HG03280 (cell line): ENCODE measurements at regions not wholly inside any gene's neighbourhood (a gene's known extent, or its start where the extent isn't known, plus 50 kb on each side); places are given as distances from the start of the nearest gene placed in this dataset.
"Not testable (repeated sequence)": the region's sequence is repeated elsewhere in the genome, so short reads cannot be mapped to it uniquely, and the experiment has no call there.

Source experiments
- ATAC-seq: cut with Tn5 transposase; IDR thresholded peaks from one replicate; pipeline ENCODE4 v1.9.1; 2021; ENCODE audit warnings: mild to moderate bottlenecking, moderate library complexity; ENCODE audit not compliant: unreplicated experiment

DNA sequence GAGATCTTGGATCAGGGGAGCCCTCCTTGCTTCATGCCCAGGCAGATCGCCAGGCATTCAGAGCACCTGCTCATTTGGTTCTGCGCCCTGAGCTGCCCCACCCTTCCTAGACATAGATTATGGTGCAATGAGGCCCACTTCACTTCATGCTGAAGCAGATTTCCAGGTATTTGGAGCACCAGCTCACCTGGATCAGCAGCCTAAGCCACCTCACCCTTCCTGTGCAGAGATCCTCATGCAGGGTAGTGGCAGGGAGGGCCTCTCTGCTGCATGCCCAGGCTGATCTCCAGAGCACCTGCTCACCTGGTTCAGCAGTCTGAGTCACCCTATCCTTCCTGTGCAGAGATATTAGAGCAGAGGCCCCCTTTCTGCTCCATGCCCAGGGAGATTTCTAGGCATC, 1966.1 kb downstream of the PCDH9 start:
- ATAC-seq: no peak

DNA sequence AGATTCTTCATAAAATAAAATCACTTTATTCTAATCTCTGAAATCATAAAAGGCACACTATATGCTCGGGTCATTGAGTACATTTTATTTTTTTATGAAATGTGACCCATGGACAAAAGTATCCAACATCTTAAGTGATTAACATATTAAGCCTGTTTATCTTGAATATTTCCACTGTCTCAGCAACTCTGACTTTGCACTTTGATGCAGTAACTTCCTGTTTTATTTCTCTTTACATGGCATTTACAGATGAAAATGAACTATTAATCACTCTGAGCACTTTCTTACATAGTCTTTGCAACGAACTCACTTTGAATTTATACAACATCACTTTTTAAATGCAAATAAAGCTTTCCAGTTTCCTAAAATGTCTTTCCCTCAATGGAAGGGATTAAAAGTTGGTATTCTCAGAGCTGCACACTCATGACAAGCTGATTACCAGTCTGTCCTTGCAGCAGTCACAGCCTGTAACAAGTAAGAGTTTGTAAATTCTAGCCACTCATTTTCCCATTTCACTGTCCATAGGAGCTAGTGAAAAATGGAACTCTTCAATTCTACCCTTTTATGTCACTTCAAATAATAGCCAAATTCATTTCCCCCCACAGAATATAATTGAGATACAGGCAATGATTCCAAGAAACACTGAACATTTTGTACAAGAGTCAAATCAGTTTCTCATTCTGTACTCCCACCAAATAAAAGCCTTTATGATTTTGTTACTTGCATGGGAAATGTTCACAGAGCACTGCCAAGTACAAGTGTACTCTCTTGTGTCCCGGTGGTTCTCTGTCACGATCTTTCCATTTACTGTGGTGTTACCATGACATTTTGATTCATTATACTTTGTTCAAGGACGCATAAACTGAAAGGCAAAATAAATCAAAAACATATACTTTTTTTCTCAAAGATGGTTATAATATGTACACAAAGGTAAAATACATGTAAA, 1968.9 kb downstream of the PCDH9 start:
- ATAC-seq: no peak

DNA sequence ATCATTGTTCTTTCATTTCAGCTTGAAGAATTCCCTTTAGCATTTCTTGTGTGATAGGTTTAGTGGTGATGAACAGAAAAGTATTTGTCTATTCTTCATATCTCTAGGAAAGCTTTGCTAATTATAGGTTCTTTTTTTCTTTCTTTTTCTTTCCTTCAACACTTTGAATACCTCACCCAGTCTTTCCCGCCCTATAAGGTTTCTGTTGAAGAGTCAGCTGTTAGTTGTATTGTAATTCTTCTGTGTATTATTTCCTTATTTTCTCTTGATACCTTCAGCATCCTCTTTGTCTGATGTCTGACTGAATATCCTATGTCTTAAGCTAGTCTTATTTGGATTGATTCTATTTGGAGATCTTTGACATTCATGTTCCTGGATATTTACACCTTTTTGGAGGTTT, 1989.4 kb downstream of the PCDH9 start:
- ATAC-seq: no peak

DNA sequence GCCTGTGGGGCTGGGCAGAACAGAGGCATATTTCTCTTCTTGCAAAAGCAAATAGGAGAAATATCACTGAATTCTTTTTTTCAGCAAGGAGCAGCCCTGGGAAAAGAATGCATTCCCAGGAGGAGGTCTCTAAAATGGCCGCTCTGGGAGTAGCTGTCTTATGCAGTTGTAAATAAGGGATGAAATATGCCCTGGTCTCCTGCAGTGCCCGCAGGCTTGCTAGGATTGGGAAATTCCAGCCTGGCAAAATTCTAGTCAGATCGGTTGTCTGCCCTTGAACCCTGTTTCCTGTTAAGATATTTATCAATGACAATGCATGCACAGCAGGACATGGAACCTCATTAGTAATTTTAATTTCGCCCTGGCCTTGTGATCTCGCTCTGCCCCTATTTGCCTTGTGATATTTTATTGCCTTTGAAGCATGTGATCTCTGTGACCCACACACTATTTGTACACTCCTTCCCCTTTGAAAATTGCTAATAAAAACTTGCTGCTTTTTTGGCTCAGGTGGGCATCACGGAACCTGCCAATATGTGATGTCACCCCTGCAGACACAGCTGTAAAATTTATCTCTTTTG, 1993.2 kb downstream of the PCDH9 start:
- ATAC-seq: no peak

DNA sequence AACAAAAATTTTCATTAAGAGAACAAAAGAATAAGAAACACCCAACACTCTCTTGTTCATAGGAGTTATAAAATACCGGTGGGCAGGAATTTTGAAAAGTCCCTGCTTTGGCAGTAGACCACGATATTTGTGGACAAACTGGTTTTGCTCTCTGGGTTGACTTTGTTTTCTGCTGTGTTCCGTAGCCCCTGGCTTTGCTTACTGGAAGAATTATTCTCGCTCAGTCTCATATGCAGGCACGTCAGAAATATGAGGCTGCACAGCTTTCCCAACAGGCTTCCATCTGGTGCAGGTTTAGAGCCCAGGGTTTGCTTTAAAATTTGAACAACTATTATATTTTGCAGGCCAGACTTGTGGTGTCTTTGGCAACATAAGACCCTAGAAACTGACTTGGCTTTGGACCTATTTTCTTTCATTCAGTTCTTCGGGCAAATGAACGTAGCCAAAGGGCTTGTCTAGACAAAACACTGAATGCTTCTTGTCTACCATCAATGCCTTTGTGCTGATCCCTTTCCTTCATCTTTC, 2012.6 kb downstream of the PCDH9 start:
- no peak for ATAC-seq

DNA sequence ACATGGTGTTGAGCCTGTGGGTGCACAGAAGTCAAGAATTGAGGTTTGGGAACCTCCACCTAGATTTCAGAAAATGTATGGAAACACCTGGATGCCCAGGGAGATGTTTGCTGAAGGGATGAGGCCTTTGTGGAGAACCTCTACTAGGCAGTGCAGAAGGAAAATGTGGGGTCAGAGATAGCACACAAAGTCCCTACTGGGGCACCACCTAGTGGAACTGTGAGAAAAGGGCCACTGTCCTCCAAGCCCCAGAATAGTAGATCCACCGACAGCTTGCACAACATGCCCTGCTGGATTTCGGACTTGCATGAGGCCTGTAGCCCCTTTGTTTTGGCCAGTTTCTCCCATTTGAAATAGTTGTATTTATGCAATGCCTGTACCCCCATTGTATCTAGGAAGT, 2027.3 kb downstream of the PCDH9 start:
- ATAC-seq: not testable (repeated sequence)

DNA sequence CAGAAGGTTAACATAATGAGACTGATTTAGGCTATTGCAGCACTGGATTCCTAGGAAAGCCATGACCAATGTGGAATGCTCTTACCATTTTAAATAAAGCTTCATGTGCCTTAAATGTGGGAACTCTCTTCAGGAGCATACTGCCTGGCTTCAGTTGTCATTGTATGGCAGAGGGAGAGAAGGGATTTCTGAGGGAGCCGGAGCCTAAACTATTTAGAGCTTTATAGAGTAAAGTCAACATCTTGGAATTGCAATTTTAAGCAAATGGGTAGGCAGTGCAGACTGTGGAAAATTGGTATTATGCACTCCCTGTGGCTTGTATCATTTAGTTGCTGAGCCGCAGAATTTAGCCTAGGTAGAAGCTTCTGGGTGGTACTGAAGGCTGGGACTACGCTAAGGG, 2041.4 kb downstream of the PCDH9 start:
- ATAC-seq: no peak

DNA sequence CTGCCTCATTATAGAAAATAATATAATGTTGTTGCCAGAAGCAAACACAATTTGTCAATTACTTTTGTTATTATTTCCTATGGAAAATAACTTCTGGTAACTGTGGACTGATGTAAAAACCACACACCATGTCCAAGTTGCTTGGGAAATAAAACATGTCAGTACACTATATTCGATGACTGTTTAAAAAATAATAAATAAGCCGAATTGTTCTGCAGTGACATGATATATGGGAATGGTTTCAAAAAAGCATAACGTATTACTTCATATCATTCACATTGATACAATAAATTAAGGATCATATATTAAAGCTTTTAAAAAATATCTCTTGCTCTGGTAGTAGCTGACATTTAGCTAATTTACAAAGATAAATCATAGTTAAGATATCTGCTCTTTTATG, 2062.1 kb downstream of the PCDH9 start:
- ATAC-seq: no peak

DNA sequence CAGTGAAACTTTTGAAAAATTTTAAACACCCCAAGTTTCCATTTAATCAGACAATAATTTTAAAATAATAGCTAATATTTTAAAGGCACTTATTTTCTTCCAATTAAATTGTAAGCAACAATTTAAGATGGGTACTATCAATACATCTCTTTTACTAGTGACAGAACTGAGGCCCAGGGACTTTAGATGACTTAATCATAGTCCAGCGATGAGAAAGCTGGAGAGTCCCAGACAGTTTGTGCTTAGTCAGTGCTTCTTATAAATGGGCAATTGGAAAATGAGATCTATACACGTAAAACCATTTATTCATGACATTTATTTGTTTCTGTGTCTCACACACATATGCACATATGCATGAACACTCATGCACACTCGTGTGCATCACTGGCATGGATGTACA, 2063.5 kb downstream of the PCDH9 start:
- no peak for ATAC-seq

DNA sequence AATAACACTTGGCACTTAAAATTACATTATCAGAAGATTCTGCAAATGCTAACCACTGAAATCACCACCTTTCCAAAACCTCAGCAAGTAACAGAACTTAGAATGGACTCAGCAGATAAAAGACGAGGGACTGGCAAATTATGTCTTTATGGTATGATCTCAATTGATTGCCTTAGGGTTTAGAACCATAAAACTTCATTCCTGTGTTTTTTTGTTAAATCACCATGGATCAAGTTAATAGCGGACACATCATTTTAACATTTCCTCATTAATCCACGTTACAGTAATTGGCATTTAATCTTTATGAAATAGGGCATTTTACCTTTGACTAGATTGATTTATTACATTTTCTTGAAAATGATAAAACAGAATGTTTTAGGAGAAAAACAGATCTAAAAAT, 2070.3 kb downstream of the PCDH9 start:
- ATAC-seq: no peak

DNA sequence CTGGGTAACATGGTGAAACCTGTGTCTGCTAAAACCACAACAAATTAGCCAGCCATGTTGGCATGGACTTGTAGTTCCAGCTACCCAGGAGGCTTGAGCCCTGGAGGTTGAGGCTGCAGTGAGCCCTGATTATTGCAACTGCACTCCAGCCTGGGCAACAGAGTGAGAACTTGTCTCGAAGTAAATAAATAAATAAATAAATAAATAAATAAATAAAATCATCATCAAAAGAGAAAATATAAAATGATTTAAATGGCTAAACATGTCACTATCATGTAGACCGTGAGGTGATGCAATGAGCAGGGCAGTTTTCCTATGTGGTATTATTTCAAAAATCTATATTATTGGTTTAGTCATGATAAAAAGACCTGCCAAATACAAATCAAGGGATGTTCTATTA, 2074.3 kb downstream of the PCDH9 start:
- ATAC-seq: no peak

DNA sequence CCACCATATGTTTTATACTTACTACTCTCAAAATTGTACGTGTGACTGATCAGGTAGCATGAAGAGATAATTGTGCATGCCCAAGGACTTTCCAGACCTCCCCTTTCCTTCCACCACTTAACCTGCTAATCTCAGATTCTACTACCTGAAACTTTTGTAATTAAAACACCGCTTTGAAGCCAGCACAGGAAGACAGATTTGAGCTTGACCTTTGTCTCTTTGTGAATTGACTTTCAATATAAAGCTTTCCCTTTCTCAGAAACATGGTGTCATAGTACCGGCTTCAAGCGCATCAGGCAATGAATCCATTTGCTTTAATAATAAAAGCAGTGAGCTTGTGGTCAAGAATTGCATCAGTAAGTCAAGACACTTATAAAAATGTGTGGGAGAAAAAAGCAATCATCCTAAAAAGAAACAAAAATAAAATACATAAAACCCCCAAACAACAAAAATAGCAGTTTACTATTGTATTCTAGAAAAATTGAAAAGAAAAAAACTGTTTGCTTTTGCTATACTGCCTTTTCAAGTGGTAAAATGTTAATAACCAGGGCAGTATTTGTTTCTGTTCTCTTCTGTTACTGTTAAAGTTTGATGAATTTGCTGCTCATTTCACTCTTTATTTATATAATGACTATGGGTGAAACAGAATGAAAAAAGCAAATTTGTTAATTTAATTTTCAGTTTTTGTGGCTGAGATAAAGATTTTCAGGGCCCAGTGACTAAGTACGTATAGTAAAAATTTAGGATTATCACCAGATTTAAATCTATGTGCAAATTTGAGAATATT, 2075.3 kb downstream of the PCDH9 start:
- ATAC-seq: no peak

DNA sequence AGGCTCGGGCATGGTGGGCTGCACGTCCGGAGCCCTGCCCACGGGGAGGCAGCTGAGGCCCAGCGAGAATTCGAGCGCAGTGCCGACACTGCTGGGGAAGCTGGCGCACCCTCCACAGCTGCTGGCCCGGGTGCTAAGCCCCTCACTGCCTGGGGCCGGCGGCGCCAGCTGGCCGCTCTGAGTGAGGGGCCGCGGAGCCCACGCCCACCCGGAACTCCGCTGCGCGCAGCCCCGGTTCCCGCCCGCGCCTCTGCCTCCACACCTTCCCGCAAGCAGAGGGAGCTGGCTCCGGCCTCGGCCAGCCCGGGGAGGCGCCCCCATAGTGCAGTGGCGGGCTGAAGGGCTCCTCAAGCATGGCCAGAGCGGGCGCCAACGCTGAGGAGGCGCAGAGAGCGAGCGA, 2080.4 kb downstream of the PCDH9 start:
- no peak for ATAC-seq

DNA sequence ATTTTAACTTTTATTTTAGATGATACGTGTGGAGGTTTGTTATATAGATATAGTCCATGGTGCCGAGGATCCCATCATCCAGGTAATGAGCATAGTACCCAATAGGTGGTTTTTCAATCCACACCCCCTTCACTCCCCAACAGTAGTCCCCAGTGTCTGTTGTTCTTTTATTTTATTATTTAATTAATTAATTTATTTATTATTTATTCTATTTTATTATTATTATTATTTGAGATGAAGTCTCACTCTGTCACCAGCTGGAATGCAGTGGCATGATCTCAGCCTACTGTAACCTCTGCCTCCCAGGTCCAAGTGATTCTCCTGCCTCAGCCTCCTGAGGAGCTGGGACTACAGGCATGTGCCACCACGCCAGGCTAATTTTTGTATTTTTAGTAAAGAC, 2086.2 kb downstream of the PCDH9 start:
- no peak for ATAC-seq

DNA sequence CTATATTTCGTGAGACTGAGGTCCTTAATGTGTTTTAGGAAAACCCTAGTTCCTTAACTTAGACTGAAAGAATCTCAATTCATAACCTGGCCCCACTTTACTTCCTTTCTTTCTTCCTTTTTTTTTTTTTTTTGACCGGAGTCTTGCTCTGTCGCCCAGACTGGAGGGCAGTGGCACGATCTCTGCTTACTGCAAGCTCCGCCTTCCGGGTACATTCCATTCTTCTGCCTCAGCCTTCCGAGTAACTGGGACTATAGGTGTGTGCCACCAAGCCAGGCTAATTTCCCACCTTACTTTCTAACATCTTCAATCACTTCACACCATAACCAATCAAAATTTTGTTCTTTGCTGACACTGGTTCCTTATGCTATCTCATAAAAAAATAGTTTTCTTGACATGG, 2097.0 kb downstream of the PCDH9 start:
- ATAC-seq: no peak

DNA sequence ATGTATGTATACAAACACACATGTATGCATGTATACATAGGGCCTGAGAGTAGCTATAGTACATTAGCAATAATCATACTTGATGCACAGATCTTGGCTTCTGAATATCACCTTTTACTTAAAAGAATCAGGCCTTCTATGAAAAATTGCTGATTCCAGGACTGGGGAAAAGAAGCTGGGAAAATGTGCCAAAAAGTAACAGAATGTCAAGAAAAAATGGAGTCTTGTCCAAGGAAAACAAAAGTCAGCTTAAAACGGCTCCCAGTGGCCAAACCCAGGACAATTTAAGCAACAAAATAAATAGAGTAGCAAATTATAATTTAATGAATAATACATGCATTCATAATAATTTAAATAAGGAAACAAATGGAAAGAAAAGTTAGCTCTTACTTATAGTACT, 2104.9 kb downstream of the PCDH9 start:
- ATAC-seq: no peak

DNA sequence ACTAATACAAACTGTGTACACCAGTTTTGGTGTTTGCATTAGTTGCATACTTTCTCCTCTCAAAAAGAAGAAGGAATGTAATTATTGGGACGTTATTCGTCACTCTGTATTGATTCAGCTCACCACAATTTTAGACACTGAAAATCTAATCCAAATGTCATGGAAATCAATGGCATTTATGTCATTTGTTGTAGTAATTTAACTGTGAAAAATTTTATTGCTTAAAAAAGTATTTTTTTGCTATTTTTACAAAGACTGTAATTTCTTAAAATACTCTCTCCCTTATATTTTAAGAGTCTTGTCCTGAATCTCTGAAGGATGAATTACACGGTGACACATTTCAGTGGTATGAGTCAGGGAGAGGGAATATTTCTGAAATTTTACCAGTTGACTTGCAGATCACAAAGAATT, 2117.6 kb downstream of the PCDH9 start:
- ATAC-seq: no peak

DNA sequence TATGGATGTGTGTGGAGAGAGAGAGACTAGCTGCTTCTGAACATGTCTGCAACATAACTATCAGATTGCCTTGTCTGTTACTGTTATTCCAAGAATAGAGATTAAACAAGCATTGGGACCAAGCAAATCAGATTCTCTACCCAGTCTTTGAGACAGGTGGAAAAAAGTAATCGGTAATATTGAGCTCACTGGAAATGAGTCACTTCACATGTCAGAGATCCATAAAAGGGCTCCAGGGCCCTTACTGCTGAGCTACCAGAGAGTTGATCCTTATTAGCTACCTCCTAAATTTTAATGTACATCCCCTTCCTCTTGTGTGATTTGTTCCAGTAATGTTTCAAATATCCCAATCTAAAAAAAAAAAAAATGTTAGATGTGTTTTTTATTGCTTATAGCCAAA, 2118.0 kb downstream of the PCDH9 start:
- no peak for ATAC-seq

DNA sequence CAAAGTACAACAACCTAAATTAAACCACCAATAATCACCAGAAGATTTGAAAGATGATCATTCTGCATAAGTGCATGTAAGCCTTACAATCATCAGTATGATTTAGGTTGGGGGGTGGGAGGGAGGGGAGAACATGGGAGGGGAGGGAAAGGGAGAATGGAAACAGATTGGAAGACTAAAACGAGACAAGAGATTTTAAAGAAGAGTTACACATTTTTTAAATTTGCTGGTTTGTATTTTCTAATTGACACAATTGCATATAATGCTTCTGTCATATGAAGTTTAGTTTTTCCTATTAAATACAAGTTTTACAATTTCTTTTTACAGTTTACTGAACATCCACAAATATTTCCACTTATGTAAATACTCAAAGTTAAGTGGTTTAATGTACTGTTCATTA, 2118.9 kb downstream of the PCDH9 start:
- ATAC-seq: no peak

DNA sequence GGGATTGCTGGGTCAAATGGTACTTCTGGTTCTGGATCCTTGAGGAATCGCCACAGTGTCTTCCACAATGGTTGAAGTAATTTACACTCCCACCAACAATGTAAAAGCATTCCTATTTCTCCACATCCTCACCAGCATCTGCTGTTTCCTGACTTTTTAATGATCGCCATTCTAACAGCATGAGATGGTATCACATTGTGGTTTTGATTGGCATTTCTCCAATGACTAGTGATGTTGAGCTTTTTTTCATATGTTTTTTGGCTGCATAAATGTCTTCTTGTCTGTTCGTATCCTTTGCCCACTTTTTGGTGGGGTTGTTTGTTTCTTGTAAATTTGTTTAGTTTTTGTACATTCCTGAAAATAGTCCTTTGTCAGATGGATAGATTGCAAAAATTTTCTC, 2125.7 kb downstream of the PCDH9 start:
- not testable (repeated sequence) for ATAC-seq

DNA sequence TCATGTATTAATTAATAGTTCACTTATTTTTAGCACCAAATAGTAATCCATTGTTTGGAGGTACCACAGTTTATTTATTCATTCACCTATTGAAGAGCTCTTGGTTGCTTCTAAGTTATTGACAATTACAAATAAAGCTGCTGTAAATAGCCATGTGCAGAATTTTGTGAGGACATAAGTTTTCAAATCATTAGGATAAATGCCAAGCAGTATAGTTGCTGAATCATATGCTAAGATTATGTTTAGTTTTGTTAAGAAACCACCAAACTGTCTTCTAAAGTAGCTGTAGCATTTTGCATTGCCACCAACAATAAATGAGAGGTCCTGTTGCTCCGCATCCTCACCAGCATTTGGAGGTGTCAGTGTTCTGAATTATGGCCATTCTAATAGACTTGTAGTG, 2126.8 kb downstream of the PCDH9 start:
- ATAC-seq: no peak
